GM12878 (cell line): ENCODE measurements at regions not wholly inside any gene's neighbourhood (a gene's known extent, or its start where the extent isn't known, plus 50 kb on each side); places are given as distances from the start of the nearest gene placed in this dataset.

Experiments
- ATAC-seq: fragments of 200-7000 bp; cut with Tn5 transposase; 3 replicates; pipeline ENCODE4 v1.9.1; 2020; ENCODE audit warnings: mild to moderate bottlenecking, moderate library complexity
- BruUV-seq: library from RNA; stranded (reverse); fragments of 400-500 nt; replicated peaks from 2 replicates; lab custom pipeline; 2021; lab: Mats Ljungman, UMichigan
- CTCF ChIA-PET: fragments of 300-600 bp; sonication (Branson Sonifier 250); formaldehyde crosslinking; extraction: SDS; loops from one replicate; lab custom pipeline; 2021; ENCODE audit warnings: inconsistent platforms; lab: Yijun Ruan, JAX
- POLR2A ChIA-PET: fragments of 350-600 bp; formaldehyde crosslinking; extraction: SDS; loops from one replicate; lab custom pipeline; 2021; ENCODE audit warnings: inconsistent platforms; lab: Charles Lee
- RAD21 ChIA-PET: fragments of 300-600 bp; sonication (Branson Sonifier 250); formaldehyde crosslinking; loops from one replicate; lab custom pipeline; 2023; ENCODE audit warnings: antibody characterized with exemption; ENCODE audit not compliant: unreplicated experiment; lab: Charles Lee
- SMC1A ChIA-PET: fragments of 300-600 bp; sonication (Branson Sonifier 250); formaldehyde crosslinking; loops from one replicate; lab custom pipeline; 2023; ENCODE audit not compliant: unreplicated experiment, uncharacterized antibody; lab: Charles Lee
- DNase-seq: peaks from one replicate; pipeline ENCODE4 v3.0.0-alpha.2; 2011; ENCODE audit warnings: low read depth, low spot score
- FAIRE-seq: peaks from 3 replicates; lab custom pipeline; 2011; peaks lifted over from hg19 to GRCh38; lab: Jason Lieb, UNC
- H2AFZ ChIP-seq: 2 replicates; pipeline ENCODE4 v1.6.0; 2011; ENCODE audit warnings: low read depth, low read length, control low read depth; ENCODE audit not compliant: control insufficient read depth
- H3K27ac ChIP-seq: 2 replicates; pipeline ENCODE4 v1.5.1; 2011; ENCODE audit warnings: control low read depth; ENCODE audit not compliant: control insufficient read depth, insufficient read depth
- H3K27me3 ChIP-seq, 2 experiments: replicated peaks in 1 of 2; 2 replicates each; pipeline versions ENCODE4 v1.6.0 to v1.6.1; 2011; ENCODE audit warnings: low read length in 1 of 2; ENCODE audit not compliant: control insufficient read depth in 2 of 2, insufficient read depth in 2 of 2
- H3K36me3 ChIP-seq, 2 experiments: 2 replicates each; pipeline ENCODE4 v1.5.1; 2011; ENCODE audit warnings: low read length in 1 of 2; ENCODE audit not compliant: control insufficient read depth in 2 of 2, insufficient read depth in 2 of 2
- H3K4me1 ChIP-seq: 2 replicates; pipeline ENCODE4 v1.6.1; 2011; ENCODE audit warnings: mild to moderate bottlenecking, low read length, moderate library complexity, mixed read lengths; ENCODE audit not compliant: control insufficient read depth, insufficient read depth
- H3K4me2 ChIP-seq: 2 replicates; pipeline ENCODE4 v1.6.0; 2011; ENCODE audit warnings: control low read depth; ENCODE audit not compliant: control insufficient read depth, insufficient read depth
- H3K4me3 ChIP-seq: fragments of 200-600 bp; sonication (generic); 2 replicates; pipeline ENCODE4 v1.5.1; 2016
- H3K79me2 ChIP-seq: 2 replicates; pipeline ENCODE4 v1.6.0; 2011; ENCODE audit warnings: low read length; ENCODE audit not compliant: control insufficient read depth, insufficient read depth
- H3K9ac ChIP-seq: 2 replicates; pipeline ENCODE4 v1.8.0; 2011; ENCODE audit warnings: low read length, control low read depth, mixed read lengths; ENCODE audit not compliant: control insufficient read depth, insufficient read depth
- H3K9me3 ChIP-seq: replicated peaks from 3 replicates; pipeline ENCODE4 v1.5.1; 2011; ENCODE audit warnings: mild to moderate bottlenecking, low read length; ENCODE audit not compliant: control insufficient read depth, insufficient read depth
- H4K20me1 ChIP-seq: 2 replicates; pipeline ENCODE4 v1.6.0; 2011; ENCODE audit not compliant: control insufficient read depth, insufficient read depth
- BMI1 ChIP-seq: fragments of 450-650 bp; IDR thresholded peaks from 2 replicates; pipeline ENCODE4 v1.6.1; 2016; ENCODE audit warnings: mild to moderate bottlenecking, moderate library complexity, borderline replicate concordance
- EGR1 ChIP-seq, 2 experiments: IDR thresholded peaks; 1 replicate in 1 of 2; 2 replicates in 1 of 2; pipeline ENCODE4 v1.6.1; 2011 to 2012; ENCODE audit warnings: low read depth in 2 of 2, low read length in 2 of 2, borderline replicate concordance in 1 of 2, mild to moderate bottlenecking in 1 of 2, moderate library complexity in 1 of 2
- ETV6 ChIP-seq, 2 experiments: fragments of 450-650 bp in 1 of 2; IDR thresholded peaks in 1 of 2; conservative IDR thresholded peaks in 1 of 2; 2 replicates each; pipeline ENCODE4 v1.6.1; 2014; ENCODE audit warnings: antibody characterized with exemption in 1 of 2, borderline replicate concordance in 1 of 2, low read depth in 1 of 2, mild to moderate bottlenecking in 1 of 2, moderate library complexity in 1 of 2
- FOXK2 ChIP-seq: fragments of 450-650 bp; IDR thresholded peaks from 2 replicates; pipeline ENCODE4 v1.6.1; 2017; ENCODE audit warnings: mild to moderate bottlenecking, moderate library complexity
- FOXM1 ChIP-seq: IDR thresholded peaks from 2 replicates; pipeline ENCODE4 v1.6.1; 2012; ENCODE audit warnings: low read depth, mild to moderate bottlenecking, inconsistent platforms, low read length, moderate library complexity
- GATAD2B ChIP-seq: fragments of 450-650 bp; conservative IDR thresholded peaks from 2 replicates; pipeline ENCODE4 v1.6.1; 2017; ENCODE audit warnings: low read depth, mild to moderate bottlenecking, moderate library complexity
- HDAC2 ChIP-seq: fragments of 200-600 bp; sonication (generic); IDR thresholded peaks from 2 replicates; pipeline ENCODE4 v1.6.1; 2017
- MTA2 ChIP-seq: fragments of 450-650 bp; IDR thresholded peaks from 2 replicates; pipeline ENCODE4 v1.6.1; 2016; ENCODE audit warnings: low read depth, mild to moderate bottlenecking, moderate library complexity
- NR2F1 ChIP-seq: fragments of 450-650 bp; conservative IDR thresholded peaks from 2 replicates; pipeline ENCODE4 v1.6.1; 2017; ENCODE audit warnings: mild to moderate bottlenecking
- POU2F2 ChIP-seq: IDR thresholded peaks from 3 replicates; pipeline ENCODE4 v1.6.1; 2011; ENCODE audit warnings: low read depth, mild to moderate bottlenecking, low read length, borderline replicate concordance
- SIX5 ChIP-seq: IDR thresholded peaks from 2 replicates; pipeline ENCODE4 v1.6.1; 2011; ENCODE audit warnings: mild to moderate bottlenecking, low read depth, low read length, moderate library complexity; ENCODE audit not compliant: severe bottlenecking
- STAT1 ChIP-seq: fragments of 450-650 bp; conservative IDR thresholded peaks from 2 replicates; pipeline ENCODE4 v1.6.1; 2014; ENCODE audit warnings: antibody characterized with exemption, mild to moderate bottlenecking
- WGBS: methylation state at CpG from one replicate; pipeline ENCODE4 v1.1.6; 2016; ENCODE audit warnings: low lambda C conversion rate; ENCODE audit not compliant: insufficient replicate concordance, insufficient coverage; ENCODE audit errors: missing lambda C conversion rate; 5-methylcytosine and 5-hydroxymethylcytosine counted together
- in situ Hi-C: fragments of 300-500 bp; cut with MboI; formaldehyde crosslinking; loops from 9 replicates; pipeline ENCODE4 v1.14.3; 2018; ENCODE audit warnings: mixed read lengths
- intact Hi-C: fragments of 100-400 bp; cut with micrococcal nuclease; formaldehyde crosslinking; loops from one replicate; pipeline ENCODE4 v1.14.2; 2022; ENCODE audit not compliant: unreplicated experiment
- TF ChIP-seq, protein P1 (sequence below): IDR thresholded peaks from 2 replicates; pipeline ENCODE4 v1.6.1; 2012; ENCODE audit warnings: improper control_type of control experiment, low read depth, low read length; ENCODE audit not compliant: insufficient replicate concordance
- TF ChIP-seq, protein P2 (sequence below): fragments of 450-650 bp; IDR thresholded peaks from 2 replicates; pipeline ENCODE4 v1.6.1; 2018; ENCODE audit warnings: mild to moderate bottlenecking, low read depth, moderate library complexity; ENCODE audit not compliant: partially characterized antibody
- TF ChIP-seq, protein P3 (sequence below): IDR thresholded peaks from 2 replicates; pipeline ENCODE4 v1.6.1; 2012; ENCODE audit warnings: low read depth, low read length, improper control_type of control experiment
- TF ChIP-seq, protein P4 (sequence below): IDR thresholded peaks from 2 replicates; pipeline ENCODE4 v1.6.1; 2012; ENCODE audit warnings: low read depth, low read length, improper control_type of control experiment

DNA sequence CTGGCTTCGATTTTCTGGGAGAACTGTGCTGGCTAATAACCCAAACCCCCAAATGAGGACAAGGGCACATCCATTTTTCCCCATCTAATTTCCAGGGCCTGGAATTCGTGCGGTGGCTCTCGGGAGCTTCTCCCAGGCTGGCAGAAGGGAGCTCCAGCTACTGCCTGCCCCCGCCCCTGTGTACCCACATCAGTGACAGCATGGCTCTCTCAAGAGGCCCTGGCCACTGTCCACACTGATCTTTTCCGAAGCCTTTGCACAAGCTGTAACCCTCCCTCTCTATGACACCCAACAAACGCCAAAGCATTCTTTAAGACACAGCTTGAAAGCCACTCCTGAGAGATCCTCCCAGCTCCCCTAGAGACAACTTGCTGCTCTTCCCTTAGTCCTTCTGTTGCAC, 73.1 kb downstream of the ZIC5 start:
- no peak overlapping the region for H3K27ac ChIP-seq
- H3K9ac ChIP-seq, result no peak overlapping the region
- no peak for FAIRE-seq
- no peak for DNase-seq
- in situ Hi-C loops (no loop called here), intact Hi-C loops (no loop called here)
- no peak for ATAC-seq
- no TSS peak for BruUV-seq
- ChIA-PET SMC1A (interaction anchor here (1.2 to 2.1 kb wide), 3 partner anchors 10 to 337 kb away, joined by 3 to 6 read pairs (median 3); no protein-coding TSS in a partner anchor), POLR2A (no interaction called here), CTCF (interaction anchor here (0.6 to 5.2 kb wide), 8 partner anchors 29 to 896 kb away, joined by 3 to 33 read pairs (median 3); no protein-coding TSS in a partner anchor), RAD21 (no interaction called here)
- H3K4me2 ChIP-seq, result no peak overlapping the region
- no peaks in the 10 kb centered on the region for H3K36me3 ChIP-seq
- WGBS, result 63% methylated on average over 7 of the region's 7 CpGs
- no peak overlapping the region for H3K4me3 ChIP-seq
- H2AFZ ChIP-seq, result no peak overlapping the region
- no peaks in the 10 kb centered on the region for H3K79me2 ChIP-seq
- no peaks in the 10 kb centered on the region for H3K4me1 ChIP-seq
- H3K27me3 ChIP-seq, result peaks cover 0 to 12% of the 10 kb centered on the region in 2 experiments; a peak in 2 of 4 replicates
- H3K9me3 ChIP-seq, result no peaks in the 10 kb centered on the region
- H4K20me1 ChIP-seq, result no peaks in the 10 kb centered on the region
- TF ChIP-seq HDAC2, result no peak
- TF ChIP-seq, protein P1, sequence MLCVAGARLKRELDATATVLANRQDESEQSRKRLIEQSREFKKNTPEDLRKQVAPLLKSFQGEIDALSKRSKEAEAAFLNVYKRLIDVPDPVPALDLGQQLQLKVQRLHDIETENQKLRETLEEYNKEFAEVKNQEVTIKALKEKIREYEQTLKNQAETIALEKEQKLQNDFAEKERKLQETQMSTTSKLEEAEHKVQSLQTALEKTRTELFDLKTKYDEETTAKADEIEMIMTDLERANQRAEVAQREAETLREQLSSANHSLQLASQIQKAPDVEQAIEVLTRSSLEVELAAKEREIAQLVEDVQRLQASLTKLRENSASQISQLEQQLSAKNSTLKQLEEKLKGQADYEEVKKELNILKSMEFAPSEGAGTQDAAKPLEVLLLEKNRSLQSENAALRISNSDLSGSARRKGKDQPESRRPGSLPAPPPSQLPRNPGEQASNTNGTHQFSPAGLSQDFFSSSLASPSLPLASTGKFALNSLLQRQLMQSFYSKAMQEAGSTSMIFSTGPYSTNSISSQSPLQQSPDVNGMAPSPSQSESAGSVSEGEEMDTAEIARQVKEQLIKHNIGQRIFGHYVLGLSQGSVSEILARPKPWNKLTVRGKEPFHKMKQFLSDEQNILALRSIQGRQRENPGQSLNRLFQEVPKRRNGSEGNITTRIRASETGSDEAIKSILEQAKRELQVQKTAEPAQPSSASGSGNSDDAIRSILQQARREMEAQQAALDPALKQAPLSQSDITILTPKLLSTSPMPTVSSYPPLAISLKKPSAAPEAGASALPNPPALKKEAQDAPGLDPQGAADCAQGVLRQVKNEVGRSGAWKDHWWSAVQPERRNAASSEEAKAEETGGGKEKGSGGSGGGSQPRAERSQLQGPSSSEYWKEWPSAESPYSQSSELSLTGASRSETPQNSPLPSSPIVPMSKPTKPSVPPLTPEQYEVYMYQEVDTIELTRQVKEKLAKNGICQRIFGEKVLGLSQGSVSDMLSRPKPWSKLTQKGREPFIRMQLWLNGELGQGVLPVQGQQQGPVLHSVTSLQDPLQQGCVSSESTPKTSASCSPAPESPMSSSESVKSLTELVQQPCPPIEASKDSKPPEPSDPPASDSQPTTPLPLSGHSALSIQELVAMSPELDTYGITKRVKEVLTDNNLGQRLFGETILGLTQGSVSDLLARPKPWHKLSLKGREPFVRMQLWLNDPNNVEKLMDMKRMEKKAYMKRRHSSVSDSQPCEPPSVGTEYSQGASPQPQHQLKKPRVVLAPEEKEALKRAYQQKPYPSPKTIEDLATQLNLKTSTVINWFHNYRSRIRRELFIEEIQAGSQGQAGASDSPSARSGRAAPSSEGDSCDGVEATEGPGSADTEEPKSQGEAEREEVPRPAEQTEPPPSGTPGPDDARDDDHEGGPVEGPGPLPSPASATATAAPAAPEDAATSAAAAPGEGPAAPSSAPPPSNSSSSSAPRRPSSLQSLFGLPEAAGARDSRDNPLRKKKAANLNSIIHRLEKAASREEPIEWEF, result no peak
- no peak for TF ChIP-seq STAT1
- no peak for TF ChIP-seq MTA2
- TF ChIP-seq, protein P2, sequence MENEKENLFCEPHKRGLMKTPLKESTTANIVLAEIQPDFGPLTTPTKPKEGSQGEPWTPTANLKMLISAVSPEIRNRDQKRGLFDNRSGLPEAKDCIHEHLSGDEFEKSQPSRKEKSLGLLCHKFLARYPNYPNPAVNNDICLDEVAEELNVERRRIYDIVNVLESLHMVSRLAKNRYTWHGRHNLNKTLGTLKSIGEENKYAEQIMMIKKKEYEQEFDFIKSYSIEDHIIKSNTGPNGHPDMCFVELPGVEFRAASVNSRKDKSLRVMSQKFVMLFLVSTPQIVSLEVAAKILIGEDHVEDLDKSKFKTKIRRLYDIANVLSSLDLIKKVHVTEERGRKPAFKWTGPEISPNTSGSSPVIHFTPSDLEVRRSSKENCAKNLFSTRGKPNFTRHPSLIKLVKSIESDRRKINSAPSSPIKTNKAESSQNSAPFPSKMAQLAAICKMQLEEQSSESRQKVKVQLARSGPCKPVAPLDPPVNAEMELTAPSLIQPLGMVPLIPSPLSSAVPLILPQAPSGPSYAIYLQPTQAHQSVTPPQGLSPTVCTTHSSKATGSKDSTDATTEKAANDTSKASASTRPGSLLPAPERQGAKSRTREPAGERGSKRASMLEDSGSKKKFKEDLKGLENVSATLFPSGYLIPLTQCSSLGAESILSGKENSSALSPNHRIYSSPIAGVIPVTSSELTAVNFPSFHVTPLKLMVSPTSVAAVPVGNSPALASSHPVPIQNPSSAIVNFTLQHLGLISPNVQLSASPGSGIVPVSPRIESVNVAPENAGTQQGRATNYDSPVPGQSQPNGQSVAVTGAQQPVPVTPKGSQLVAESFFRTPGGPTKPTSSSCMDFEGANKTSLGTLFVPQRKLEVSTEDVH, result no peak
- no peak for TF ChIP-seq ETV6 (conservative IDR thresholded peaks at IDR 0.05 in 1 of 2, IDR thresholded peaks at IDR 0.05 in 1 of 2; ENCODE audit: borderline replicate concordance in 1 of 2, low read depth in 1 of 2)
- TF ChIP-seq EGR1 (IDR thresholded peaks at IDR 0.05; ENCODE audit: borderline replicate concordance in 1 of 2, low read depth in 2 of 2, low read length in 2 of 2), result no peak
- no peak for TF ChIP-seq POU2F2
- TF ChIP-seq FOXK2, result no peak
- TF ChIP-seq BMI1, result no peak
- TF ChIP-seq, protein P3, sequence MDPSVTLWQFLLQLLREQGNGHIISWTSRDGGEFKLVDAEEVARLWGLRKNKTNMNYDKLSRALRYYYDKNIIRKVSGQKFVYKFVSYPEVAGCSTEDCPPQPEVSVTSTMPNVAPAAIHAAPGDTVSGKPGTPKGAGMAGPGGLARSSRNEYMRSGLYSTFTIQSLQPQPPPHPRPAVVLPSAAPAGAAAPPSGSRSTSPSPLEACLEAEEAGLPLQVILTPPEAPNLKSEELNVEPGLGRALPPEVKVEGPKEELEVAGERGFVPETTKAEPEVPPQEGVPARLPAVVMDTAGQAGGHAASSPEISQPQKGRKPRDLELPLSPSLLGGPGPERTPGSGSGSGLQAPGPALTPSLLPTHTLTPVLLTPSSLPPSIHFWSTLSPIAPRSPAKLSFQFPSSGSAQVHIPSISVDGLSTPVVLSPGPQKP, result no peak
- TF ChIP-seq, protein P4, sequence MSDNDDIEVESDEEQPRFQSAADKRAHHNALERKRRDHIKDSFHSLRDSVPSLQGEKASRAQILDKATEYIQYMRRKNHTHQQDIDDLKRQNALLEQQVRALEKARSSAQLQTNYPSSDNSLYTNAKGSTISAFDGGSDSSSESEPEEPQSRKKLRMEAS, result no peak
- TF ChIP-seq SIX5, result no peak
- no peak for TF ChIP-seq FOXM1
- no peak for TF ChIP-seq NR2F1
- TF ChIP-seq GATAD2B, result no peak
